HG03457 (cell line): ENCODE measurements at regions not wholly inside any gene's neighbourhood (a gene's known extent, or its start where the extent isn't known, plus 50 kb on each side); places are given as distances from the start of the nearest gene placed in this dataset.
A peak's percentile ranks its signal among the peaks of the same experiment; 100 is the strongest.

Source experiments
- ATAC-seq: cut with Tn5 transposase; IDR thresholded peaks from one replicate; pipeline ENCODE4 v1.9.1; 2021; ENCODE audit warnings: moderate number of reproducible peaks; ENCODE audit not compliant: unreplicated experiment

DNA sequence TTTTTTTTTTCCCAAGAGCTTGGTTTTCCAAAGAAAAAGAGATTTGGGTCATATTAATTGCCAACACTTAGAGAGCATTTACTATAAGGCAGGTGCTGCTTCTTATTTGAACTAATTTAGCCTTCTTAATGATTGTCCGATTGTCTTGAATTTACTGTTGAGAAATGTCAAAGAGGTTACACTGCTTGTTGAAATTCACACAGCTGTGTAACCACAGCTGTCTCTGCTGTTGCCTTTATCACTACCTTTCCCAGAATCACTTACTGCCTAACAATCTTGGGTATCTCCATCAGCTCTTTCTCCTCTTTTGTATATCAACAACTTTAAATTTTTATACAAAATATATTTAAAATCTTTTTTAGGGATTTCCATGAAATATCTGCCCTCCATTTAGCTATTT, 115.6 kb downstream of the UCHL5 start:
- no peak for ATAC-seq

DNA sequence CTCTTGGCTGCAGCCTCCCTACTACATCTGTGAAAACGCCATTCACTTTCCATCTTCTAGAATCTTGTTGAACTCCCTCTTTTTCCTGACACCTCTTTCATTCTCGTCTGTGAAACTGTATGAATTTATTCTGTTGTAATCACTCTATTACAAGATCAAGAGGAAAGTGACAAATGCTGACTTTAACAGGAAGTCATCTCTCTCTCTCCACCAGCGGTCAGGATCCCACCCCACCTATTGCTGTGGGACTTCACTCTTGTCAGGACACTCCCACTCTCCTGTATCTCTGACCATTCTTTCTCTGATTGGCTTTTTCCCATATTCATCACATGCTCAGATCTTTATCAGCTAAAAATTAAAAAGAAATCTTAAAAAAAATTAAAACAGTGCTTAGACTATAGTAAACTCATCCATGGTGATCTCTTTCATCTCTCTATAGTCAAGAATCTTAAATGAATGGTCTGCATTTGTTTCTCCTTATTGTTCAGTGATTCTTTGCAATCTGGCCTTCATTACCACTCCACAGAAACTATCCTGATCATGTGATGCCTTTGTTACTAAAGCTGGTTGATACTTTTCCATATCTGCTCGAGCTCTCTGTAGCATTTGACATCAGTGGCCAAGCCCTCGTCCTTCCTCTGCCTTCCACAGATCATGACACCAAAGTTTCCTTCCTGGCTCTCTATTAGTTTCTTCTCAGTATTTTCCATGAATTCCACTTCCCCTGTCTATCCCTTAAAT, 113.6 kb downstream of the UCHL5 start:
- no peak for ATAC-seq

- ATAC-seq: no peak
Measured at GRCh38 chr1:192949783-192950182, 109.4 kb downstream of the UCHL5 start.

DNA sequence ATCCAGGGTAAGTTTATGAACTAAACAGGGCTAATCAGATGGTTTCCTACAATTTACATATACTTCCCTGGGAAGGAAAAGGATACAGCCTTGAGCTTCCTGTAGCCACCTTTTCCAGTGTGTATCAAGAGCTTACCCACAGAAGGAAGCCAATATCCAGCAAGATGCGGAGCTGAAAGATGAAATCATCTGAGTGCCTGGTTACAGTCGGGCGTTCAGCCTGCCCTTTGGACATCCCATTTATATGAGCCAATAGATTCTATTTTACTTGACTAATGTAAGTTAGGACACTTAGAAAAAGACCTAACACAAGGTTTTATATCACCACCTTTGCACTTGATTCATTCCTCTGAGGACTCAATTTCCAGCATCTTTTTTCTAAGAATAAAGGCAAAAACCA, 108.2 kb downstream of the UCHL5 start:
- no peak for ATAC-seq

GRCh38 chr1:192951691-192952460, 107.3 kb downstream of the UCHL5 start:
- ATAC-seq: peak; percentile 70

GRCh38 chr1:192952646-192953045, 106.5 kb downstream of the UCHL5 start:
- ATAC-seq: no peak

DNA sequence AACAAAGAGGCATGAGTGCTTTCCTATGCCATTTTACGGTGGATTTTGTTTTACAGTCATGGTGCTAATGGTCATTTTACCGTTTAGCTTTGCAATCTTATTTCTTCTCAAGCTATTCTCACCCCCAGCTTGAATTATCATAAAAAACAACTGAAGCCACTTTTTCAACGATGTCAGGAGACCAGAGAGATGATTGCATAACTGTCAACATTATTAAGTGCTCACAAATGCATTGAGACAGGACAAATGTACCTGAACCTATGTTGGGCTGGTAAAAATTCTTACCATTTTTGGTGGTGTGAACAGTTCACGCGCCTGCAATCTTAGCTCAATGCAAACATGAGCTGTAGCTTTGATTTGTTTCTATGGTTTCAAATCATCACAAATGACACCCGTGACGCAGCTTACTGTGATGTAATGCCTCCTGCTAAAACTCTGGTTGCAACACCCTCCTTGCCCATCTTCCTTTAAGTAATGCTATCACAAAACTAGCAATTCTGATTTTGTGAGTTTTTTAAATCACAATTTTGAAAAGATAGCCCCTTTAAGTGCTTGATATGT, 104.4 kb downstream of the UCHL5 start:
- ATAC-seq: no peak

GRCh38 chr1:192958350-192958749, 100.8 kb downstream of the UCHL5 start:
- no peak for ATAC-seq

DNA sequence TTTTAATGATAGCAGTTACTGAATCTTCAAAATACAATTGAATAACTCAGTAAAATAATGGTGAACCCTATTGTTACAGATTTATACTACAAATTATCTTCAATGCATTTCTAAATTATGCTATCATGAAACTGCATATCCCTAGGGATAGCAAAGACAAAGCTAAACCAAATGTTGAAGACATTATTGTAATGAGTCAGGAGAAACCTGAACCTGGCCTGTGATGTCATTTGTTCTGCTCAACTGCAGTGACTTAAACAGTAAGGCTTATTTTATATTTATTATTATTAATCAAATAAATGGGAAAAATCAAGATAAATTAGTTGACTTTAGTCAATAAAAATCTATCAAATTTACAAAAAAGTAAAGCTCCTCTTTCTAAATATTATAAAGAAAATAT, 100.3 kb downstream of the UCHL5 start:
- ATAC-seq: no peak

DNA sequence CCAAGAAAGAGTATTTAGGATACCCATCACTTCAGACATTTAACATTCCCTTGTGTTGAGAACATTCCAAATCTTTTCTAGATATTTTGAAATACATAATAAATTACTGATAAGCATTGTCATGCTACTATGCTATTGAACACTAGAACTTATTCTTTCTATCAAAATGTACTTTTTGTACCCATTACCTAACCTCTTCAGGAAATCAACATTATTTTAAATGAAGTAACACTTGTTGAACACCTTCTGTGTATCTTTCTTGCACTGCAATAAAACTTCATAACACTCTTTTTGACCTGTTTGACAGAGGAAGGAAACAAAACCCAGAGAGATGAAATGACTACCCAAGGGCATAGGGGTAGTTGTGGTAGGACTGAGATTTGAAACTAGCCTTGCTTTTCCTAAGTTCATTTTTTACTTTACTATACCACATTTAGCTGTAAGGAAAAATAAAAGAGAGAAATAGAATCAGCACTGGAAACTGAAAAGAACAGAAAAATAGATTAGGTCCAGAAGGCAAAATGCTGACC, 99.4 kb downstream of the UCHL5 start:
- ATAC-seq: no peak
